GM19023 (cell line): ENCODE measurements at regions not wholly inside any gene's neighbourhood (a gene's known extent, or its start where the extent isn't known, plus 50 kb on each side); places are given as distances from the start of the nearest gene placed in this dataset.

Experiments used
- ATAC-seq: cut with Tn5 transposase; IDR thresholded peaks from one replicate; pipeline ENCODE4 v1.9.1; 2021; ENCODE audit warnings: mild to moderate bottlenecking, moderate library complexity; ENCODE audit not compliant: unreplicated experiment

GRCh38 chr11:116698080-116698479 lies 74.7 kb downstream of the BUD13 start:
- ATAC-seq = no peak

GRCh38 chr11:116697639-116698038 lies 75.1 kb downstream of the BUD13 start:
- no peak for ATAC-seq

GRCh38 chr11:116697011-116697410 lies 75.8 kb downstream of the BUD13 start:
- no peak for ATAC-seq

- ATAC-seq = no peak
Observed at GRCh38 chr11:116696381-116696941, 76.3 kb downstream of the BUD13 start.

- no peak for ATAC-seq
Observed at GRCh38 chr11:116695657-116696254, 77.0 kb downstream of the BUD13 start.

GRCh38 chr11:116694815-116695590 lies 77.8 kb downstream of the BUD13 start:
- no peak for ATAC-seq

- no peak for ATAC-seq
Observed at GRCh38 chr11:116694349-116694725, 78.5 kb downstream of the BUD13 start.

GRCh38 chr11:116693593-116694348 lies 79.0 kb downstream of the BUD13 start:
- no peak for ATAC-seq

- ATAC-seq = no peak
Observed at GRCh38 chr11:116693102-116693570, 79.7 kb downstream of the BUD13 start.

GRCh38 chr11:116692318-116693101 lies 80.3 kb downstream of the BUD13 start:
- no peak for ATAC-seq

GRCh38 chr11:116691771-116692177 lies 81.0 kb downstream of the BUD13 start:
- no peak for ATAC-seq

GRCh38 chr11:116690611-116691010 lies 82.2 kb downstream of the BUD13 start:
- no peak for ATAC-seq

GRCh38 chr11:116689413-116690127 lies 83.2 kb downstream of the BUD13 start:
- ATAC-seq = no peak

GRCh38 chr11:116688202-116688540 lies 84.6 kb downstream of the BUD13 start:
- no peak for ATAC-seq

GRCh38 chr11:116687458-116688201 lies 85.2 kb downstream of the BUD13 start:
- ATAC-seq = no peak

GRCh38 chr11:116686866-116687265 lies 85.9 kb downstream of the BUD13 start:
- ATAC-seq = no peak

GRCh38 chr11:116683982-116684381 lies 88.8 kb downstream of the BUD13 start:
- no peak for ATAC-seq

- no peak for ATAC-seq
Observed at GRCh38 chr11:116680349-116681125, 92.2 kb downstream of the BUD13 start.

- no peak for ATAC-seq
Observed at GRCh38 chr11:116678887-116679286, 93.9 kb downstream of the BUD13 start.
